ENCODE measurements at regions not wholly inside any gene's neighbourhood (a gene's known extent, or its start where the extent isn't known, plus 50 kb on each side); places are given as distances from the start of the nearest gene placed in this dataset.
"Not testable (repeated sequence)": the region's sequence is repeated elsewhere in the genome, so short reads cannot be mapped to it uniquely, and the experiment has no call there.

DNA sequence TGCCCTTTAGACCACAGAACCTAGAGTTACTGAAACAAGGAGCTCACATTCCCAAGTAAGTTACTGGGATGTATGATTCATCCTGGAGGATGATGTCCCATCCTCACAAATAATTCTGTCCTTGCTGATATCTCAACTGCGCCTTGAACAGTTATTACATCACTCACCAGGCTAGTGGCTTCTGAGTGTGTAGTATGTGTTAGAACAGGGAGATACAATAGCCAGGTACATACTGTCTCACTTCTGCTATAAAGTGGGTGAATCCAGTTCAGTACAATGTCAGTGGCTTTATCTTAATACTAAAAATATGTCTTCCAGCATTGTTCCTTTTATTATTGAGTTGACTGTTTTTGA, 483.2 kb upstream of the FRG2C start:
- H3K4me3 Mint-ChIP-seq, result no peak overlapping the region
- TF ChIP-seq, protein P1, sequence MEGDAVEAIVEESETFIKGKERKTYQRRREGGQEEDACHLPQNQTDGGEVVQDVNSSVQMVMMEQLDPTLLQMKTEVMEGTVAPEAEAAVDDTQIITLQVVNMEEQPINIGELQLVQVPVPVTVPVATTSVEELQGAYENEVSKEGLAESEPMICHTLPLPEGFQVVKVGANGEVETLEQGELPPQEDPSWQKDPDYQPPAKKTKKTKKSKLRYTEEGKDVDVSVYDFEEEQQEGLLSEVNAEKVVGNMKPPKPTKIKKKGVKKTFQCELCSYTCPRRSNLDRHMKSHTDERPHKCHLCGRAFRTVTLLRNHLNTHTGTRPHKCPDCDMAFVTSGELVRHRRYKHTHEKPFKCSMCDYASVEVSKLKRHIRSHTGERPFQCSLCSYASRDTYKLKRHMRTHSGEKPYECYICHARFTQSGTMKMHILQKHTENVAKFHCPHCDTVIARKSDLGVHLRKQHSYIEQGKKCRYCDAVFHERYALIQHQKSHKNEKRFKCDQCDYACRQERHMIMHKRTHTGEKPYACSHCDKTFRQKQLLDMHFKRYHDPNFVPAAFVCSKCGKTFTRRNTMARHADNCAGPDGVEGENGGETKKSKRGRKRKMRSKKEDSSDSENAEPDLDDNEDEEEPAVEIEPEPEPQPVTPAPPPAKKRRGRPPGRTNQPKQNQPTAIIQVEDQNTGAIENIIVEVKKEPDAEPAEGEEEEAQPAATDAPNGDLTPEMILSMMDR (conservative IDR thresholded peaks at IDR 0.05), result no peak
- H3K27me3 Mint-ChIP-seq, result no peaks in the 10 kb centered on the region
- no peaks in the 10 kb centered on the region for H3K36me3 Mint-ChIP-seq
- H3K9me3 Mint-ChIP-seq, result no peaks in the 10 kb centered on the region
- no peak for DNase-seq (ENCODE audit: extremely low spot score, unreplicated experiment)
- peaks cover 8% of the 10 kb centered on the region for H3K4me1 Mint-ChIP-seq (ENCODE audit: unreplicated experiment)
- no peak overlapping the region for H3K27ac Mint-ChIP-seq

DNA sequence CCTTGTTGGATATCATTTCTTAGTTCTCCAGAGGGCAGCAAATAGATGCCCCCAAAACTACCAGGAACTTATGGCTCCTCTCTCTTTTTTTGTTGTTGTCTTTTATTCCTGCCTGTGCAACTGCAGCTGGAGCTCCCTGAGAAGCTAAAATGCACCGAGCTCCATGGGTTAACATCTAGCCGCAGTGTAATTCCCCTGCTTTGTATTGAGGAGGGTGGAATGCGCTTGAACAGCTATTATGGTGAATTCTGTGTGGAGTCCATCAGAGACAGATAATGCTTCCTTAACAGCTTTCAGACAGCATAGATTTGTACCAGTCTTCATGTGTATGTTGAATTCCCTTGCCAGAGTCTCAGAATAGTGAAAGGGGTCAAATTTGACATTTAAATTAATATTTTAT, 475.2 kb upstream of the FRG2C start:
- Mint-ChIP-seq H3K9me3 (no peaks in the 10 kb centered on the region), H3K4me3 (no peak overlapping the region)

DNA sequence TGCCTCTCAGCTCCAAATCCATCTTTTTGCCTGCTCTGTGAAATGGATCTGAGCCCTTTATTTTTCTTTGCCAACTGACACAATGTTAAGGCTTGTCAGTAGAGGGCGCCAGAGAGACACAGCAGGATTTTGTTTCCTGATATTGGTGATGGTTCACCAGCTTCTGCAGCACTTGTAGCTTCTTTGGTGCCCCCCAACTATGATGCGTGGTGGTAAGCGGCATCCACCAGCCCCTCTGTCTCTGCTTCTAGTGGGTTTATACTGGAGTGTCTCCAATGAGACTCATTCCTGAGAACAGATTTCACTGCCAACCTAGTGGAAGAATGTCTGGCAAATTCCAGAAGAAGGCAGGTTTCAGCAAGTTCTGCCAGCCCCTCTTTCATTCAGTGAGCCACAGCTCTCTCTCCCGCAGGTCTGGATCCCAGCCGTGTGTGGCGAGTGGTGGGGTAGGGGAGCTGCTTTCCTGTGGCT, 471.9 kb upstream of the FRG2C start:
- no peaks in the 10 kb centered on the region for H3K9me3 Mint-ChIP-seq
- peaks cover 3% of the 10 kb centered on the region for H3K4me1 Mint-ChIP-seq (ENCODE audit: unreplicated experiment)
- no peaks in the 10 kb centered on the region for H3K27me3 Mint-ChIP-seq
- DNase-seq (ENCODE audit: extremely low spot score, unreplicated experiment), result no peak
- H3K27ac Mint-ChIP-seq, result no peak overlapping the region
- TF ChIP-seq, protein P1 (conservative IDR thresholded peaks at IDR 0.05), result peak; percentile 84
- no peaks in the 10 kb centered on the region for H3K36me3 Mint-ChIP-seq
- H3K4me3 Mint-ChIP-seq, result no peak overlapping the region

More for the DNA sequence above, 475.2 kb upstream of the FRG2C start:
- no peak for DNase-seq (ENCODE audit: extremely low spot score, unreplicated experiment)
- Mint-ChIP-seq H3K27ac (no peak overlapping the region), H3K27me3 (no peaks in the 10 kb centered on the region), H3K4me1 (ENCODE audit: unreplicated experiment) (peaks cover 3% of the 10 kb centered on the region), H3K36me3 (no peaks in the 10 kb centered on the region)
- TF ChIP-seq, protein P1 (conservative IDR thresholded peaks at IDR 0.05), result no peak

DNA sequence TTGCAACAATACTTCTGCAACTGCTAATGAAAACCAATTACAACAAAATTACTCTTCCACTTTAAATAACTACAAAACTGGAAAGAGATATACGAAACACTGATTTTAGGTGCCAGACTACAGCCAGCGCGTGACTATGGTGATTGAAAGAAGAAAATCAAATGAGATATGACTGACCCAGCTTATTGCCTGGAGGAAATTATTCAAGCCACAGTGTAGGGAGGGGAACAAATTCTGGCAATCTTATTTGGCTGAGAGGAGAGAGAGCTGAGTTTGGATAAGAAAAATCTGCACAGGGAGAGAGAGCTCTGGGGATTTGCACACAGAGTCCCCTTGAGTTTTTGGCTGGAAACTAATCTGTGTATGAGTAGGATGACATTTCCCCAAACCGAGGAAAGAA, 470.3 kb upstream of the FRG2C start:
- Mint-ChIP-seq H3K27ac (no peak overlapping the region), H3K4me1 (ENCODE audit: unreplicated experiment) (peaks cover 3% of the 10 kb centered on the region), H3K36me3 (no peaks in the 10 kb centered on the region), H3K4me3 (no peak overlapping the region), H3K27me3 (no peaks in the 10 kb centered on the region), H3K9me3 (no peaks in the 10 kb centered on the region)
- TF ChIP-seq, protein P1 (conservative IDR thresholded peaks at IDR 0.05), result no peak
- no peak for DNase-seq (ENCODE audit: extremely low spot score, unreplicated experiment)

DNA sequence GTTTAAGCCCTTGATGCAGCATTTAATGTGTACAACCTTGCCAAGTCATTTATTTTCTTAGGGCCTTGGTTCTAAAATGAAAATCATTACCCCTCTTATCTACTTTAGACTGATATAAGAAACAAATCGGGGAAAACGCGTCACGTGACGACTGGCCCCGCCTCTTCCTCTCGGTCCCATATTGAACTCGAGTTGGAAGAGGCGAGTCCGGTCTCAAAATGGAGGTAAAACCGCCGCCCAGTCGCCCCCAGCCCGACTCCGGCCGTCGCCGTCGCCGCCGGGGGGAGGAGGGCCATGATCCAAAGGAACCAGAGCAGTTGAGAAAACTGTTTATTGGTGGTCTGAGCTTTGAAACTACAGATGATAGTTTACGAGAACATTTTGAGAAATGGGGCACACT, 449.8 kb upstream of the FRG2C start:
- H3K9me3 Mint-ChIP-seq; H3K4me1 Mint-ChIP-seq (ENCODE audit: unreplicated experiment); H3K36me3 Mint-ChIP-seq; H3K4me3 Mint-ChIP-seq; H3K27me3 Mint-ChIP-seq; H3K27ac Mint-ChIP-seq; DNase-seq (ENCODE audit: extremely low spot score, unreplicated experiment): not testable (repeated sequence)

DNA sequence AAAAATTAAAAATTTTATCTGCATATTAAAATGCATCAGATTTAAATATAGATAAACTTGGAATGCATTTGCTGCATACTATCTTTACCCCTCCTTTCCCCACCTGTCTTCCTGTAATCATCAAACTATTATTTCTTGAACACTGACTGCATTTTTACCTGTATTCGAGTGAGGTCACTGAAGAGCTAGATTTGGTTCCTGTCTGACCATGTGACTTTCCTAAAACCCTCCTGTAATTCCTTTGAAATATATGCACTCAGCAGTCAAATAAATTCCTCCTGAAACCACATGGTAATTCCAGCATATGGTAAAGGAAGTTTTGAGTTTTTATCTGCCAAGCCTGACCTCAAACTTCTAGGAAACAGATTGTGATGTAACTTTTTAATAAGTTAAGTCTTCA, 445.6 kb upstream of the FRG2C start:
- TF ChIP-seq, protein P1 (conservative IDR thresholded peaks at IDR 0.05), result no peak
- no peaks in the 10 kb centered on the region for H3K4me1 Mint-ChIP-seq (ENCODE audit: unreplicated experiment)
- H3K9me3 Mint-ChIP-seq, result peaks cover 5% of the 10 kb centered on the region
- no peak overlapping the region for H3K4me3 Mint-ChIP-seq
- DNase-seq (ENCODE audit: extremely low spot score, unreplicated experiment), result no peak
- no peaks in the 10 kb centered on the region for H3K36me3 Mint-ChIP-seq
- H3K27ac Mint-ChIP-seq, result no peak overlapping the region
- no peaks in the 10 kb centered on the region for H3K27me3 Mint-ChIP-seq
